SK-N-SH treated with all-trans-retinoic acid at 6 μM for 48 hours (cell line): ENCODE measurements at regions not wholly inside any gene's neighbourhood (a gene's known extent, or its start where the extent isn't known, plus 50 kb on each side); places are given as distances from the start of the nearest gene placed in this dataset.

Source experiments
- ARNTL ChIP-seq: fragments of 450-650 bp; formaldehyde crosslinking; IDR thresholded peaks from 2 replicates; pipeline ENCODE4 v1.5.0; 2020; ENCODE audit warnings: low read depth, mild to moderate bottlenecking, moderate library complexity, borderline replicate concordance
- CSDC2 ChIP-seq: fragments of 250-450 bp; sonication (Bioruptor Pico); IDR thresholded peaks from 2 replicates; pipeline ENCODE4 v1.5.0; 2020; ENCODE audit warnings: mild to moderate bottlenecking, moderate library complexity
- ESRRG ChIP-seq: fragments of 250-450 bp; sonication (Bioruptor Pico); IDR thresholded peaks from 2 replicates; pipeline ENCODE4 v1.6.1; 2021; ENCODE audit warnings: mild to moderate bottlenecking
- PATZ1 ChIP-seq: fragments of 250-450 bp; sonication (Bioruptor Pico); IDR thresholded peaks from 2 replicates; pipeline ENCODE4 v1.8.0; 2020; ENCODE audit warnings: mild to moderate bottlenecking, moderate library complexity, borderline replicate concordance
- RARB ChIP-seq: fragments of 250-450 bp; sonication (Bioruptor Pico); IDR thresholded peaks from 2 replicates; pipeline ENCODE4 v1.8.0; 2021; ENCODE audit warnings: mild to moderate bottlenecking, moderate library complexity
- ZFP30 ChIP-seq: fragments of 450-650 bp; formaldehyde crosslinking; IDR thresholded peaks from 2 replicates; pipeline ENCODE4 v1.5.0; 2022; ENCODE audit warnings: mild to moderate bottlenecking, moderate library complexity
- ZNF565 ChIP-seq: fragments of 450-650 bp; formaldehyde crosslinking; conservative IDR thresholded peaks from 2 replicates; pipeline ENCODE4 v1.5.0; 2020; ENCODE audit warnings: low read depth, mild to moderate bottlenecking, moderate library complexity
- ZNF70 ChIP-seq: fragments of 450-650 bp; formaldehyde crosslinking; IDR thresholded peaks from 2 replicates; pipeline ENCODE4 v1.5.0; 2020; ENCODE audit warnings: mild to moderate bottlenecking, moderate library complexity
- ZNF8 ChIP-seq: fragments of 450-650 bp; formaldehyde crosslinking; IDR thresholded peaks from 2 replicates; pipeline ENCODE4 v1.5.0; 2020; ENCODE audit warnings: mild to moderate bottlenecking, moderate library complexity
- TF ChIP-seq, protein P1 (sequence below): fragments of 250-450 bp; sonication (Bioruptor Pico); IDR thresholded peaks from 2 replicates; pipeline ENCODE4 v1.5.1; 2020; ENCODE audit warnings: low read depth, mild to moderate bottlenecking, moderate library complexity

DNA sequence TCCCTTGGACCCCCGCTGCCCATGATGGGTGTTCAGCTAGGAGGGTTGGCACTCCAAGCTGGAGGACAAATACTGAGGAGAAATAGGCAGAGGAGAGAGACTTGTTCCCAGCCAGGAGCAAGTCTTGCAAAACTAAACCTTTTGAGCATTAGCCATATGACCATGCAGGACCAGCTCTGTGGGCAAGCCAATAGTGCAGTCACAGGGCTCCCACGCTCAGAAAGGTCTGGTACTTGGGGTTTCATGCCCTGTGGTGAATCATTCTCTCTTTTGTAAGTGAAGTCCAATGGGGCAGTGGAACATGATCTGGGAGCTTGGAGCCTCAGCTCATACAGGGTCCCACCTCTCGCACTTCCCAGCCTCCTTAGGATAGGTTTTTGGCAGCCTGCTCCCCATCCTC lies 300.9 kb downstream of the BCOR start:
- TF ChIP-seq ARNTL (CRISPR knock-in tag) = no peak
- TF ChIP-seq PATZ1 (CRISPR knock-in tag) = no peak
- no peak for TF ChIP-seq CSDC2 (CRISPR knock-in tag)
- TF ChIP-seq ZNF70 (CRISPR knock-in tag) = no peak
- no peak for TF ChIP-seq RARB (CRISPR knock-in tag)
- TF ChIP-seq, protein P1, sequence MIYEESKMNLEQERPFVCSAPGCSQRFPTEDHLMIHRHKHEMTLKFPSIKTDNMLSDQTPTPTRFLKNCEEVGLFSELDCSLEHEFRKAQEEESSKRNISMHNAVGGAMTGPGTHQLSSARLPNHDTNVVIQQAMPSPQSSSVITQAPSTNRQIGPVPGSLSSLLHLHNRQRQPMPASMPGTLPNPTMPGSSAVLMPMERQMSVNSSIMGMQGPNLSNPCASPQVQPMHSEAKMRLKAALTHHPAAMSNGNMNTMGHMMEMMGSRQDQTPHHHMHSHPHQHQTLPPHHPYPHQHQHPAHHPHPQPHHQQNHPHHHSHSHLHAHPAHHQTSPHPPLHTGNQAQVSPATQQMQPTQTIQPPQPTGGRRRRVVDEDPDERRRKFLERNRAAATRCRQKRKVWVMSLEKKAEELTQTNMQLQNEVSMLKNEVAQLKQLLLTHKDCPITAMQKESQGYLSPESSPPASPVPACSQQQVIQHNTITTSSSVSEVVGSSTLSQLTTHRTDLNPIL (CRISPR knock-in tag) = no peak
- no peak for TF ChIP-seq ESRRG (CRISPR knock-in tag)
- no peak for TF ChIP-seq ZNF565 (CRISPR knock-in tag)
- no peak for TF ChIP-seq ZNF8
- TF ChIP-seq ZFP30 (CRISPR knock-in tag) = no peak
